22Rv1 (cell line): ENCODE measurements at regions not wholly inside any gene's neighbourhood (a gene's known extent, or its start where the extent isn't known, plus 50 kb on each side); places are given as distances from the start of the nearest gene placed in this dataset.

Experiments
- H3K27ac ChIP-seq: fragments of 450-650 bp; 2 replicates; pipeline ENCODE4 v1.5.1; 2017
- CTCF ChIP-seq: fragments of 450-650 bp; IDR thresholded peaks from 2 replicates; pipeline ENCODE4 v1.5.1; 2017; ENCODE audit warnings: mild to moderate bottlenecking
- ZFX ChIP-seq: fragments of 450-650 bp; IDR thresholded peaks from 2 replicates; pipeline ENCODE4 v1.6.1; 2017; ENCODE audit warnings: antibody characterized with exemption, borderline replicate concordance

- H3K27ac ChIP-seq, result no peak overlapping the region
- TF ChIP-seq ZFX, result no peak
Measured at GRCh38 chr14:38116895-38117294, 90.8 kb upstream of the SSTR1 start.

GRCh38 chr14:38120109-38120508 is 87.6 kb upstream of the SSTR1 start:
- TF ChIP-seq CTCF (no peak), ZFX (no peak)
- H3K27ac ChIP-seq, result no peak overlapping the region

- TF ChIP-seq ZFX, result no peak
- TF ChIP-seq CTCF, result no peak
Measured at GRCh38 chr14:38121320-38122020, 86.2 kb upstream of the SSTR1 start.

GRCh38 chr14:38122241-38122640 is 85.5 kb upstream of the SSTR1 start:
- no peak overlapping the region for H3K27ac ChIP-seq
- TF ChIP-seq ZFX, result no peak
- no peak for TF ChIP-seq CTCF

More at GRCh38 chr14:38121320-38122020, 86.2 kb upstream of the SSTR1 start:
- no peak overlapping the region for H3K27ac ChIP-seq

- H3K27ac ChIP-seq, result no peak overlapping the region
- TF ChIP-seq CTCF, result no peak
- TF ChIP-seq ZFX, result no peak
Measured at GRCh38 chr14:38124506-38124905, 83.2 kb upstream of the SSTR1 start.

- TF ChIP-seq ZFX (no peak), CTCF (no peak)
- H3K27ac ChIP-seq, result no peak overlapping the region
Measured at GRCh38 chr14:38125481-38126037, 82.1 kb upstream of the SSTR1 start.

GRCh38 chr14:38127356-38127755 is 80.3 kb upstream of the SSTR1 start:
- H3K27ac ChIP-seq, result no peak overlapping the region
- TF ChIP-seq ZFX (no peak), CTCF (no peak)
